NCI-H128 (cell line): ENCODE measurements at regions not wholly inside any gene's neighbourhood (a gene's known extent, or its start where the extent isn't known, plus 50 kb on each side); places are given as distances from the start of the nearest gene placed in this dataset.
"Not testable (repeated sequence)": the region's sequence is repeated elsewhere in the genome, so short reads cannot be mapped to it uniquely, and the experiment has no call there.

ENCODE experiments used
- DNase-seq: peaks from one replicate; lab custom pipeline; 2025; ENCODE audit not compliant: unreplicated experiment; lab: John Stamatoyannopoulos, UW

DNA sequence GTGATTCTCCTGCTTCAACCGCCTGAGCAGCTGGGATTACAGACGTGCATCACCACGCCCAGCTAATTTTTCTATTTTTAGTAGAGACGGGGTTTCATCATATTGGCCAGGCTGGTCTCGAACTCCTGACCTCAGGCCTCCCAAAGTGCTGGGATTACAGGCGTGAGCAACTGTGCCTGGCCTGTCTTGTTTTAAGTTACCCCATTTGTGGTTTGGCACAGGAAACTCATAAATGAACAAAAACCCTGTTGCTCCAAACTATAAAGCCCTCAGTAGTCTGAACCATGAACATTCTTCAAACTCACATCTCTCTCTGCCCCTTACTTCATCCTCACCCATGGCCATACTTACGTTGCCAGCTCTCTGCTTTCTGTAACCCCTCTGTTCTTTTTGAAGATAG lies 61.7 kb downstream of the RHOU start:
- DNase-seq: not testable (repeated sequence)

DNA sequence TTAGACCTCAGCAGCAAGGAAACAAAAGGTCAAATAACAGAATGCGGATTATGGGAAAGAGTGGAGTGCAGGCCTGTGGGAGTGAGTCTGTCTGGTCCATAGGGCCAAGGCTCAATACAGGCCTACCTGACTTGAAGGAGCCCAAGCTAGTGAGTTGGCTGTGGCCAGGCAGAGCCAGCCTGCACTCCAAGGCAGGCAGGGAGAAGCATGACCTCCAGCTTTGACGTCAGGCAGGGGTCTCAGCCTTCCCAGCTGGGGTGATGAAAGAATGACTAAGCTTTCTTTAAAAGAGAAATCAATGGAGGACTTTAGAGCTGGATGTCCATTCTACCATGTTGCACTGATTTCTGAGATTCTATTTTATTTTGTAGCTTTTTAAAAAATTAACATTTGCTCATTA lies 62.8 kb downstream of the RHOU start:
- DNase-seq: no peak

DNA sequence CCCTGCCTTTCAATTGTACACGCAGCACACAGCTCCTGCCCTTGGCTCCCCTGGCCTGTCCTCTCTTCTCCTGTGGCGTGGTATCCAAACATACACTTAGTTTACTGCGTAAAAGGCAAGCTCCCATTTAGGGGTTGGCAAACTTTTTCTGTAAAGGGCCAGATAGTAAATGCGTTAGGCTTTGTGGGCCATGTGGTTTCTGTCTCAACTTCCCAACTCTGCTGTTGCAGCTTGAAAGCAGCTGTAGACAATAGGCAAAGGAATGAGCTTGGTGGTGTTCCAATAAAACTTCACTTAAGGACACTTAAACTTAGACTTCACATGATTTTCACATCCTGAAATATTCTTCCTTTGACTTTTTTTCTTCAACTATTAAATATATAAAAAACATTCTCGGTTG lies 63.3 kb downstream of the RHOU start:
- no peak for DNase-seq

DNA sequence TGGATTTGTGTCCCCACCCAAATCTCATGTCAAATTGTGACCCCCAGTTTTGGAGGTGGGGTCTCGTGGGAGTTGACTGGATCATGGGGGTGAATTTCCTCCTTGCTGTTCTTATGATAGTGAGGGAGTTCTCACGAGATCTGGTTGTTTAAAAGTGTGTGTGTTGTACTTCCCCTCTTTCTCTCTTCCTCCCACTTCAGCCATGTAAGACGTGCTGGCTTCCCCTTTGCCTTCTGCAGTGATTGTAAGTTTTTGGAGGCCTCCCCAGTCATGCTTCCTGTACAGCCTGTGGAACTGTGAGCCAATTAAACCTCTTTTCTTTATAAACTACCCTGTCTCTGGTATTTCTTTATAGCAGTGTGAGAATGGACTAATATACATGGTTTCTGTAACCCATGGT lies 64.6 kb downstream of the RHOU start:
- DNase-seq: no peak

DNA sequence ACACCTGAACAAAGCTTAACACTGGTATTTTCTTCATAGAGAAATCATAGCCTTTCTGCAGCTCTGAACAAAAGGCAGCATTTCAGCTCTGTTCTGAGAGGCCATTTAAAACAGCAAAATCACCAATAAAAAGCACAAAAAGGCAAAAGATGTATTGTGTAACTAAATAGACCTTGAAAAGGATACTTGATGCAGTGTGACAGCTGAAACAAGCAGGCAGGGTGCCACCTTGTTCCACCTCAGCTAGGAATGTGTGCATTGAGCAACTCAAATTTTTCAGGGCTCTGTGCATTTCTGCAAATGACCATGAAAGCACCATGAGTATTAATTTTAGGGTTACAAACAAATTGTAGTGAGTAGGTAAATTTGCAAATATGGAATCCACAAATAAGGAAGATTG lies 65.8 kb downstream of the RHOU start:
- no peak for DNase-seq

DNA sequence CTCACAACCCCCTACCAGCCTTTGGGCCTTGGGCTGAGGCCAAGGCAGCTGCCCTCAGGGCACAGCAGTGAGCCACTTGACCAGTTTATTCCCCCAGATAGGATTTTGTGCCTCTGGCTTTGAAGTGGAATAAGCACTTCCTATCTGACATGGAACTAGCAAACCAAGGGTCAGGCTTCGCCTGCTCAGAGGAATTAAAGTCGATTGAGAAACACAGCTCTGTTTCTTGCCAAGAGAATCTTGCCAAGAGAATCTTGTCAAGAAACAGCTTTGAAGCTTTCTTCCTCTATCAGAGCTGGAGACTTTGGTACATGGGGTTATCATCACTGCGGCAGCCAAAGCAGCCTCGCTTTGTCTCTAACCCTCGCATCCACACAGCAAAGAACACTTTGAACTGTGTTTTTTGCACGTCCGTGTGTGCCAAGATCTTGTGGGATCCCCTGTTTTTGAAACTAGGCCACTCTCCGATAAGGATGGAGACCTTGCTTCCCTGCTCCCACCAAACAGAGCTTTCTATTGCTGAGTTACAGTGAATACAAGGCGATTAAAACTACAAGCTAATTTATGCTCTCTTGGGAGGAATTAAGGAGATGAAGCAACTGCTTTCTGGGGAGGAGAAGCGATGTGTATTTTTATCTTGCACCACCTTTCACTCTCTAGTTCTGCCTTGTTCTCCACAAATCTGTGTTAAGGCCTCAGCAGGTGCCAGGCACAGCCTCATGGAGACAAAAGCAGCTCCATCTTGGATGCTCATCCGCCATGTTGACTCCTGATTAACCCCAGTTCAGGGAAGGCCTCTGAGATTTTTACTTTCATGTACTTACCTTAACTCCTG lies 67.3 kb downstream of the RHOU start:
- DNase-seq: peak; percentile 58

DNA sequence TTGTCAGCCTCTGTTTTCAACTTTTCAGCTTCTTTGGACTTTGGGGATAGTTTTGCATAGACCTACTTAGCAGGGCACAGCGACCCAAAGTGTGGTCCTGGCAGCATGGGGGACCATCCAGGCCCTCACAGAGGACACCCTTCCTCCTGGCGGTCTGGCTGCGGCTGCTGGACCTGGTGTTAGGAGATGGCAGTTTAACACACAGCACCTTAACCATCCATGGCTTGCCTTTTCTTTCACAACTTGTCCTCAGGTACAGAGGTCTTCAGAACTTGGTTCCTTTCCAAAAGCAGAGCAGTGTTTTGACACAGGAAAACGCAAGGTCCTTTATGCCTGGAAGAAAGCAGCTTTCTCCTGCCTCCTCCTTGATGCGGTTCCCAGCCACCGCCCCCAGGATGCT lies 68.1 kb downstream of the RHOU start:
- DNase-seq: no peak

DNA sequence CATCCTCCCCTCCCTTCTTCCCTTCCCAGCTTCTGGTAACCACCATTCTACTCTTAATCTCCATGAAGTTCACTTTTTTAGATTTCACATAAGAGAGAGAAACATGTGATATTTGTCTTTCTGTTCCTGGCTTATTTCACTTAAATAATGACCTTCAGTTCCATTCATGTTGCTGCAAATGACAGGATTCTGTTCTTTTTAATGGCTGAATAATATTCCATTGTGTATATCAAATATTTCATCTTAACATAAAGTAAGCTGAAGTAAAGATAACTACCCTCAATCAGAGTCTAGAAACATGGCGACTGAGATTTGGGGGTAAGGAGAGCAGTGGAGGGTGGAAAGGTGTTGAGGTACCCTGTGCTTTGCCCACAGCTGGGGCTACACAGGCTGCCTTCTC lies 68.9 kb downstream of the RHOU start:
- no peak for DNase-seq

DNA sequence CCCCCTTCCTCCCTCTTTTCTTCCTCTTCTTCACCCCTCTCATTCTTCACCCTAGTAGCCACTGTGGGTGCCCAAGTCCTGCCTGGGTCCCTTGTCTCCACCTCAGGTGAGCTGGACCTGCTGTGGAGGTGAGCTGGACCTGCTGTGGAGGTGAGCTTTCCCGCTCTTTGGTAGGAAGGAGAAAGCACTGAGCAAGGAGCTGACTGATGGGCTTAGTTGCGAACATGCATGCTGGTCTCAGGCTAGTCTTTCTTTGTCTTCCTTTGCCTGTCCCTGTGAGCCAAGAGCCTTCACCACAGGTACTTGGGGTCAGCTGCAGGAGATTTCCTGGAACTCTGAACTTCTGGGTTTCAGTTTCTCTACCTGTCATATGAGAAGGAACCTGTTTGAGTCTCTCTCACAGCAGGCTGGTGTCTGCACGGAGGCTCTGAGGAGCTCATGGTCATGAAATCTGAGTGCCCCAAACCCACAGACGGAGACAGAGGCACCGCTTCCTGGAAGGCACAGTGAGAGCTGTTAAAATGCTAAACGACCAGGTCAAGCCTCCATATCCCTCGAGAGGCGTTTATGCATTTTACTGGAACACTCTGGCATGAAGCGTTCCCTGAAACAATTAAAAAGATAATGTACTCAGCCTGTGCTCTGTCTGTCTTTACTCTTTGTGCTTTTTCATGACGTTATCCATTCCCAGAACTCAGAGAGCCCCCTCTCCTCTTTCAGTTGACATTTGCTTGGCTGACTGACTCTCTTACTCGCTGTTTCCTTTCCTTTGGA lies 69.5 kb downstream of the RHOU start:
- peak; percentile 34 for DNase-seq

DNA sequence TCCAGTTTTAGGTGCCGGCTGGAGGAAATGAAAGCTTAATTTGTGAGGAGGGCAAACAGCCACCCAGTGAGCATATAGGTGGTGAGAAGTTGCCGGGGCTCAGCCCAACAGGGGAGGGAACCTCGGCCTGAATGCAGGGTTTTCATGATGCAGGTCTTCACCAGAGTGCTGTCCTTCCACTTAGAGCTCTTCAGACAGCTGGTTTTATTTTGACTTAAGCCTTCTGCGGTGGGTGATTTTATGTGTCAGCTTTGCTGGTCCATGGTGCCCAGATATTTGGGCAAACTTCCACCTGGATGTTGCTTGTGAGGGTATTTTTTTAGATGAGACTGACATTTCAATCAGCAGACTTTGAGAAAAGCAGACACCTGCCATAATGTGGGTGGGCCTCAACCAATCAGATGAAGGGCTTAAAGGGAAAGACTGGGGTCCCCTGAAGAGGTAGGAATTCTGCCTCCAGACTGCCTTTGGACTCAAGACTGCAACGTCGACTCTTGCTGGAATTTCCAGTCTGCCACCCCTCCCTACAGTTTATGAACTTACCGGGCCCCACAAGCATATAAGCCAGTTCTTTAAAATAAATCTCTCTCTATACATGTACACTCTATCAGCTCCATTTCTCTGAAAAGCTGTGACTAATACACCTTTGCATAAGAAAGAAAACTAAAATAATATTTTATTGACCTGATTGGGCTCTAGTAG lies 72.8 kb downstream of the RHOU start:
- DNase-seq: no peak

DNA sequence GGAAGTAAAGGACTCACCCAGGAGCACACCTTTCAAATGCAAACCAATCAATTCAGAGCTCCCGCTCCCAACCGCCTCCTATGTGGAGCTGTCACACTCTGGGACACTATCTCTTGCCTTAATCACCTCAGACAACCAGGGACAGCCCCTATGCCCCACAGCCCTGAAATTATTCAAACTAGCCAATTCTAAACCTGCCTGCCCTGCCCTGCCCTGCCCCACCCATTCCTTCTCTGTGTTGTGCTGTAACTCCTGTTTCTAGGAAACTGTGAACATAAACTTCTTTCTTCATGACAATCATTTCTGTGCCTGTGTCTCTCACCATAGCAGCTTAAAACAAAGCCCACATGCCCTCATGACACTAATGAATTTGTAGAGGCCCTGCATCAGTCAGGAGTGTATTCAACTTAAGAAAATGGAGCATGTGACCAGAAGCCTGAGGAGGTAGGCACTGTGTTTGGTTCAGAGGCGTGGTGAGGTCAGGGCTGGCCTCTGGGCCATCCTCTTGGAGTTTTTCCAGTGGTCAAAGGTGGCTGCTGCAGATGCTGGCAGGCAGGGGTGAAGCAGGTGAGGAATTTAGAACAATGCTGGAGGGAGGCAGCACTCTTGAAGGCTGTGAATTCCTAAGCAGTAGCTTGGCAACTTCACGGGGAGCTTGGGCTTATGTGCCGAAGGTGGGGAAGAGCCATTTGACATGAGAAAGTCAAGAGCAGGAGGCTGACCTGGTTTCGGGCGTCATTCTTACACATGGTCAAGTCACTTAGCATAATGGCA lies 74.5 kb downstream of the RHOU start:
- no peak for DNase-seq

DNA sequence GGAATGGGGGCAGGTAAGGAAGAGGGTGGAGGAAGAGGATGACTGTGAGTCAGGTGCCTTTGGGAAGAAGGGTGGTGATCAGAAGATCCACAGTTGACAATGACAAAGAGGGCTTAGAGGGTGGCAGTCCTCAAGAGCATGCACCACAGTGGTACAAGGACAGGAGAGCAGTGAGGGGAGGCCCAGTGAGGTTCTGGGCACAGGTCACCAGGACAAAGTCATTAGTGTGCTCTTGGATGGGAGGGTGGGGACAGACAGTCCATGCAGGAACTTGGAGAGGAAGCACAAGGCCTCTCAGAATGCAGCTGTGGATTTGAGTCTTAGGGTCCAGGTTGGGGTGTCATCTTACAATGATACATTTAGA lies 75.1 kb downstream of the RHOU start:
- no peak for DNase-seq

DNA sequence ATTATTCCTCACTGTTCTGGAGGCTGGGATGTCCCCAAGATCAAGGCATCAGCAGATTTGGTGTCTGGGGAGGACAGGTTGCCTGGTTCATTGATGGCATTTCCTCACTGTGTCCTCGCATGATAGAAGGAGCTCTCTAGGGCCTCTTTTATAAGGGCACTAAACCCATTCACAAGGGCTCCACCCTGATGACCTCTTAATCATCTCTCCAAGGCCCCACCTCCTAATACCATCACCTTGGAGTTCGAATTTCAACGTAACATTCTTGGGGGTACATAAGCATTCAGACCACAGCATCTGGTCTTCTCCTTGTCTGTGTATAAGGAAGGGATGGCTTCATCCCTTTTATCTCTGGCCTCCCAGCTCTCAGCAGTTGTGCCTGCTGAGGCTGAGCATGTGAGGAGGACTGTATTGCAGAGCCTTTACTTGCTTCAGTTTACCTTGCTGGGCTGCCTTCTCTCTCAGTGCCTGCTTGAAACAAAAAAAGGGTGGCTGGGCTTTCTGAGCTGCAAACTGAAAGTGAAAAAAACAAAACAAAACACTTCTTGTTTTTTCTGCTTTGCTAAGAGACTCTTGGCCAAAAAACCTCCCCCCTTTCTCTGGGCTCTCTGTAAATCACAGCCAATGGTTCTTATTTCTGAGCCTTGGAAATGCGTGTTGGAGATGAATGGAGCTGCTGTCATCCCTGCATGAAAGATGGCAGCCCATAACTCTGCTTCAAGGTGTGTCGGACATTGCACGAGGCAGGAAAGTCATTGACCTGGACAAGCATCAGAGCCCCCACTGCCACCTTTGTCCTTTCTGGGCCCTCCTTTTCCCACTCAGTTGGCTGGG lies 75.8 kb downstream of the RHOU start:
- DNase-seq: no peak

DNA sequence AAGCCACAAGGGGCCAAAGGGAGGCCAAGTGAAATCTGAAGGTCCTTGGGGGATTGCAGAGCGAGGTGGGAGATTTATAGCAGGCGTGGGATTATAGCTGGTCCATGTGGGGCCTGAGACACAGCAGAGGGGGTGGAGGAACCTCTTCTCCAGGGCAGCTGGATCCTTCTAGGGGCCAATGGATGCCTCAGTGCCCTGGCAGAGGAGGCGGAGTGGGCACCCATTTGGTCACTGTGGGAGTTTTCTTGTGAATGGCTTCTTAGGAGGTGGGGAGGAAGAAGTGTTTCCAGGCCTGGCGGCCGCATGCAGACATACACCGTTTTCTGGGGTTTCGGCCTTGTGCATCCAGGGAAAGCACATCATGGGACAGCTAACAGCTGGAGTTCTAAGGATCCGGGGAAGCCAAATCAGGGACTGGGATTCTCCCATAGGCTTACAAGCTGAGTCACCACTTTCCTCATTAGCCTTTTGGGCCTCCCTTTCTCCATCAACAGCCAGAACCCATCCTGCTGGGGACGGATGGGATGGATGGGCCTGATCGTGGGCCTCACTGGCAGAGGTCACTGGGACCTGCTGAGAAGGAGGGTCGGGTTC lies 76.5 kb downstream of the RHOU start:
- no peak for DNase-seq

DNA sequence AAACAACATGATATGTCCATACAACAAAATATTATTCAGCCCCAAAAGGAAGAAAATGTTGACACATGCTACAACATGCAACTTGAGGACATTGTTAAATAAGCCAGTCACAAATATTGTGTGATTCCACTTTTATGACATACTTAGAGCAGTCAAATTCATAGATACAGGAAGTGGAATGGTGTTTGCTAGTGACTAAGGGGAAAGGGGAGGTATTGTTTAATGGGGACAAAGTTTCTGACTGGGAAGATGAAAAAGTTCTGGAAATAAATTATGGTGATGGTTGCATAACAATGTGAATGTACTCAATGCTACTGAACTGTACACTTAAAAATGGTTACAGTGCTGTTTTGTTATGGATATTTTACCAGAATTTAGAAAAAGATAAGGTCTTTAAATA lies 77.7 kb downstream of the RHOU start:
- no peak for DNase-seq

DNA sequence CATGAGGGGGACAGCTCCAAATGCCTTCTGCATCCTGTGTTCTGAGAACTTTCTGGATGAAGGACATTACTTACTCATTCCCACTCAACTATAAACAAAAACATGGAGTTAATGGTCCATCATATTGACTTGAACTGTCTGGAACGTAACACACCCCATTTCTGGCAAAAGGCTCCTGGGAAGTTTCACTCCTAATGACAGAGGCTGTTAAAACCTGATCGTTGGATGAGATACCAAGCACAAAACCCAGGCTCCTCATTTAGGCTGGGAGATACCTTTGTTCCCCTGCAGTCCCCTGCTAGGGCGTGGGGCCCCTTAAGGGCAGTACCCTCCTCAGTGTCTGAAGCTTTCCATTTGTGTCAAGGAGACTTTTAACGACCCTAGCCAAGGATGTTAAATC lies 78.9 kb downstream of the RHOU start:
- no peak for DNase-seq

DNA sequence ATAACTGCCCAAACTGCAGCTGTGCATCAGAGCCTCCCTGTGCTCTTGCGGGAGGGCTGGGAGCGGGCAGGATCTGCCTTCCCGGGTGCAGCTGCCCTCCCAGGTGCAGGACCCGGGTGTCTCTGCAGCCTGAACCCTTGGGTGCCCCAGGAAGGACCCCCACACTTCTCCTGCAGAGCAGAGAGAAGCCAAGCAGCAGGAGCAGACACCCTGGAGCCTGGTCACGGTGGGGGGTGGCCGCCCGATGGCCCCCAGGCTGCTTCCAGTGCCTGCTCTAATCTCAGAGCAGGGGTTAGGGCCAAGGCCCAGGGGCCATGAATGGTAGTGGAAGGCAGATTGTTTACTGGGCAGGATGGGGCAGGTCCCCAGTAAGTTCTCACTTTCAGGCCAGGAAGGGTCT lies 83.0 kb downstream of the RHOU start:
- no peak for DNase-seq

DNA sequence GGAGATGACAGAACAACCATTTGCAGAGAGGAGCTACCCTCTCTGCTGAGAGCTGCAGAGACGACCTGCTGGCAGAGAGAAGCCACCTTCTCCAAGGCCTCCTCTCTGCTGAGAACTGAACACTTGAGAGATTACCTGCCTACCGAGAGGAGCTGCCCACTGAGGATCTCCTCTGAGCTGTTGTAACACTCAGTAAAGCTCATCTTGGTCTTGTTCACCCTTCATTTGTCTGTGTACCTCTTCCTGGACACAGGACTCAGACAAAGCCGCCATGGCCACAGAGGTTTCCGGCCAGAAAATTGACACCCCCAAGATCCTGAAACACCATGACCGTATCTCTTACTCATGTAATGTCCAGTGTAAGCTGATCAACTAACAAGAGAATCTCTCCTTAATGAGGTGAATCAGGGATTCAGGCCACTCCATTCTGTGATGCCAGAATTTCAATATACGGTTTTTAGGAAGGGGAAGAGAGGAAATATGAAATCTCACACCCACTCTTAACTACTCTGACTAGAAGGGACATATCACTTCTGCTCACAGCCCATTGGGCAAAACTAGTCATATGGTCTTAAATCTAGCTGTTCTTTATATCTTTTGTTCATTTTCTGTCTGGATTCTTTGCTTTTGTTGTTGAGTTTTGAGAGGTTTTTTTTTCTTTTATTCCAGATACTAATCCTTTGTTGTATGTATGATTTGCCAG lies 83.8 kb downstream of the RHOU start:
- DNase-seq: no peak

DNA sequence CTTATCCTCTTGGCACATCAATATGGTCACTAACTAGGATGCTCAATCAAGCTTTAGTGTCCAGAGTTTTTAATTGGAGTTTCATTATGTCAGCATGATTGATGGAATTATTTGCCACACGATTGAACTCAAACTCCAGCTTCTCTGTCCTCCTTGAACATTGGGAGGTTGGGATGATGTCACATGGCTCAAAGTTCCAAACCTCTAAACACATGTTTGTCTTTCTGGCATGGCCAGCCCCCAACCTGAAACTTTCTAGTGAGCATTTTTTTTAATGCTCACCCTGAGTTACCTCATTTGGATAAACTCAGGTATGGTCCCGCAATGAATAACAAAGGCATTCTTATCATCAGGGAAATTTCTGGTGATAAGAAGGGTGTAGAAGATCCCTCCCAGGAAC lies 86.0 kb downstream of the RHOU start:
- DNase-seq: no peak
